Activated CD4-positive, CD25-positive, alpha-beta regulatory T cell treated with anti-CD3 and anti-CD28 coated beads, Interleukin-2, amount 50 U/mL, for 16 hours (primary cell): ENCODE measurements at regions not wholly inside any gene's neighbourhood (a gene's known extent, or its start where the extent isn't known, plus 50 kb on each side); places are given as distances from the start of the nearest gene placed in this dataset.

Experiments
- DNase-seq: peaks from one replicate; pipeline ENCODE4 v3.0.0-alpha.2; 2020; ENCODE audit warnings: low read depth, low spot score

DNA sequence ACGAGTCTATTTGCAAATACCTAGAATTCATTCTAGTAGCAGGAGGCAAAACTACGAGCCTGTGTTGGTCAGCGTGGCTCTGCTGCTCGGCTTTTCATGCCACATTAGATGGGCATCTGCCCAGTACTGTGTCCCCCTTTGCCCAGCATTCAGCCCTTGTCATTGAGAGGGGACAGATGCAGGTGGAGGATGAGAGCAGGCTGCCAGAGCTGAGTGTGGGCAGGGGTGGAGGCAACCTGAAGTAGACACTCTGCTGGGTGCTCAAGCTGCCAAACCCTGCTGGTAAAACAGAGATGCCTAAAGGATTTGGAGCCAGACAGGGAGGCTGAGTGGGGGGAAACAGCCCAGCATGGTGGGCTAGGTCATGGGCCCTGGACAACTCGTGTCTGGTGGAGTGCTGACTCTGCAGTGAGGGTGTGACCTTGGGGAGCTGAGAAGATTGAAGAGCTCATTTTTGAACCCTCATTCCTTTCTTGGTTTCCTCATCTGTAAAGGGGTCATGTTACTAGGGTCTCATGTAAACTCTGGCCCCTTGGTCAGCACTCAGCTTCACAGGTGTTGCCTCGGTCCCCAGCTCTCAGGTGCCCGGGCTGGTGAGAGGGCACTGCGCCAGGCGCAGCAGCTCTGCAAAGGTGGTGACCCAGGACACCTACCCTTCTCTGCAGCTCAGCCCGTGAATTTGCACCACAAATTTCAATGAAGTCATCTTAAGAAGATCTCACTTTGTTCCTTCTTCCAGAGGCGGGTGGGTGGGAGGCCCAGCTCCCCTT is 64.2 kb upstream of the BHLHE23 start:
- no peak for DNase-seq

- DNase-seq, result no peak
Observed at GRCh38 chr20:63070301-63070625, 63.5 kb upstream of the BHLHE23 start.

GRCh38 chr20:63068711-63069367 is 62.1 kb upstream of the BHLHE23 start:
- no peak for DNase-seq

DNA sequence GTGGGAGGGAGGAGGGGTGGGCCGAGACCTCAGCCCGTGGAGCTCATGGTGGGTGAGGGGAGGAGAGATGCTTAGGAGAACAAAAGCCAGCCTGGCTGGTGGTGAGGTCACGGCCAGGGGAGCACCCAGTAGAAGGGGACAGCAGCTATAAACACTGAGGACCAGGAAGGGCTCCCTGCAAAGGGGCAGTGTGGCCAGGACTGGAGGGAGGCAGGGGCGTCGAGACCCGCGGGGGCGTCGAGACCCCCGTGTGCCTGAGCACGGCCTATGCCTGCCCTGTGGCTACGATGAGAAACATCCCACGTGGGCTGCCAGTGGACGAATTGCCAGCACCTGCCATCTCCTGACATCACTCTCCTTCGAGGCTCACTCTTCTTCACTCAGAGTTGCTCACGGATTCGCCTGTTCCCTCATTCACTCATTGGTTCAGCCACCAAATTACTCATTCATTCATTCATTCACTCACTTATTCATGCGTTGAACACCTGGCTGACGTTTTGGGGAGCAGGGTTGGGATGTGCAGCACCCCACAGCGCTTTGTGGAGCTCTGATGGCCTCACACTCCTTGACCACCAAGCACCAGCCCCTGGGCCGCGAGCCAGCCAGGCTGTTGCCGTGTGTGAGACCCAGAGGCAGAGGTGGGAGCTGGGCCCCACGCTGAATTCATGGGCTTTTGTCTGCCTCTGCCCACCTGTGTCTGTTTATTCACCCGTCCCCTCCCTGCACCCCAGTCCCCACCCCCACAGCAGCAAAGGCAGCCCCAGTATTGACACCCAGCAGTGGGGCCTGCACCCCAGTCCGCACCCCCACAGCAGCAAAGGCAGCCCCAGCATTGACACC is 61.2 kb upstream of the BHLHE23 start:
- DNase-seq, result no peak

DNA sequence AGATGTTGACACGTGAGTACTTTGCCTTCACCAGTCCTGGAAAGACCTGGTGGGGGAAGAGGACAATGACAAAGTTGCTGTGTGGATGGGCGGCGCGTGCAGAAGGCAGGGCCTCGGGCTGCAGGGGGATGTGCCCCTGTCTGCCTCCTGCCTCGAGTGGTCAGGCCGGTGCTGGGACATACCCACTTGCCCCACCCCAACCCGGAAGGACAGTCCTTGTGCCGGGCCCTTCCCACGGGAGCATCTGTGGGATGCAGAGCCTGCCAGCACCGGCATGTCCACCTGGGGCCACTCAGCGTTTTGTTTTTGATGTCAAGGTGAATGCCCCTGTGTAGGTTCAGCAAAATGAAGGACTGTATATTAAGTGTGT is 60.5 kb upstream of the BHLHE23 start:
- no peak for DNase-seq

GRCh38 chr20:63066506-63067265 is 59.9 kb upstream of the BHLHE23 start:
- DNase-seq, result no peak

DNA sequence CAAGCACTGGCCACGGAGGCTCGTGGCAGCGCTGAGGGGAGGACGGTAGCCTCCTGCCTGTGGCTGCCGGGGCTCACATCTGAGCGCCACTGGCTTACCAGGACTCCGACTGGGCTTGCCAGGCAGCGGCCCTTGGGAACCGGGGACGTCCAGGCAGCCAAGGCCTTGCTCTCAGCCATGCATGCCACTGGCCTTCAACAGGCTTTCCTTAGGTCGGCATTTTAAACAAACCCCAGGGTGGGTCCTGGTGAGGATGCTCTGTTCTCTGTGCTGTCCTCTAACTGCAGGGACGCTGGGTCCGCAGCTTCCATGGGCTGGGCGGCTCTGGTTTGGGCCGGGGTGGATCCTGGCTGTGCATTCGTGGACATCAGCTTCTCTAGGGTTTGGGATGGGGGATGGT is 59.1 kb upstream of the BHLHE23 start:
- no peak for DNase-seq

- DNase-seq, result no peak
Observed at GRCh38 chr20:63064745-63065711, 58.3 kb upstream of the BHLHE23 start.

GRCh38 chr20:63064310-63064709 is 57.5 kb upstream of the BHLHE23 start:
- no peak for DNase-seq

DNA sequence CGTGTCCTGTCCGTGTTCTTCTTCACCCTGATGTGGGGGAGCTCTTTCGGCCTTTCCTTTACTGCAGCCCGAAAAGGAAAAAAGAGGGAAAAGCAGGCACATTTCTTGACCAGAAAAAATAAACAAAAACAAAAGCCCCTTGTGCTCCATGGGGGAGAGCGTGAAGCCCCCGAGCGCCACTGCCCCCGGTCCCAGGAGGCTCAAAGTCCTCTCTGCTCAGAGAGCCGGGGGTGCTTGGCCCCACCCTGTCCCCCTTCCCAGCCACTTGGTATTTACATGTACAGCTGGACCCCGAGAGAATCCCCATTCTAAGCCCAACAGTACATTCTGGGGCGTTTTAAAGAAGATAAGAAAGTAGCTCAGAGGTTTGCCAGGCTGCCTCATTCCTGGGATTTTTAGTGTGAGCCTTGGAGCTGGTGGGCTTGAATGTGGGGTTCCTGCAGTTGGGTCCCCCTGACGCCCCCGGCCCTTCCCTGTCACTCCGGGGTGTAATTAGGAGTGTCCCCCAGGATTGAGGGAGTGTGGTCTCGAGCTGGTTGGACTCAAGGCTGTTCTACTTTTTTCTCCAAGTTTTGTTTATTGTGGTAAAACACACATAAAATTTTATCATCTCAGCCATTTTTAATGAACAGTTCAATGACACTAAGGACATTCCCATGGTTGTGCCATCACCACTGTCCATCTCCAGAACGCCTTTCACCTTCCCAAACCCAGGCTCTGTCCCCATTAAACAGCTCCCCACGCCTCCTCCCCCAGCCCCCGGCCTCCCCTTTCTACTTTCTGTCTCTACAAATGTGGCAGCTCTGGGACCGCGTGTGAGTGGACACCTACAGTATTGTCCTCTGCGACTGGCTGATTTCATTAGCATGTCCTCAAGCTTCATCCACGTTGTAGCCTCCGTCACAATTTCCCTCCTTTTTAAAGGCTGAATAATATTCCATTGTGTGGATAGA is 55.7 kb upstream of the BHLHE23 start:
- DNase-seq, result no peak

DNA sequence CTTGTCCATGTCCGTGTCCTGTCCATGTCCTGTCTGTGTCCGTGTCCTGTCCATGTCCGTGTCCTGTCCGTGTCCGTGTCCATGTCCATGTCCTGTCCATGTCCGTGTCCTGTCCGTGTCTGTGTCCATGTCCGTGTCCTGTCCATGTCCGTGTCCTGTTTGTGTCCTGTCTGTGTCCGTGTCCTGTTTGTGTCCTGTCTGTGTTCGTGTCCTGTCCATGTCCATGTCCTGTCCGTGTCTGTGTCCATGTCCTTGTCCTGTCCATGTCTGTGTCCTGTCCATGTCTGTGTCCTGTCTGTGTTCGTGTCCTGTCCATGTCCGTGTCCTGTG is 55.0 kb upstream of the BHLHE23 start:
- DNase-seq, result no peak

- no peak for DNase-seq
Observed at GRCh38 chr20:63061051-63061770, 54.4 kb upstream of the BHLHE23 start.

DNA sequence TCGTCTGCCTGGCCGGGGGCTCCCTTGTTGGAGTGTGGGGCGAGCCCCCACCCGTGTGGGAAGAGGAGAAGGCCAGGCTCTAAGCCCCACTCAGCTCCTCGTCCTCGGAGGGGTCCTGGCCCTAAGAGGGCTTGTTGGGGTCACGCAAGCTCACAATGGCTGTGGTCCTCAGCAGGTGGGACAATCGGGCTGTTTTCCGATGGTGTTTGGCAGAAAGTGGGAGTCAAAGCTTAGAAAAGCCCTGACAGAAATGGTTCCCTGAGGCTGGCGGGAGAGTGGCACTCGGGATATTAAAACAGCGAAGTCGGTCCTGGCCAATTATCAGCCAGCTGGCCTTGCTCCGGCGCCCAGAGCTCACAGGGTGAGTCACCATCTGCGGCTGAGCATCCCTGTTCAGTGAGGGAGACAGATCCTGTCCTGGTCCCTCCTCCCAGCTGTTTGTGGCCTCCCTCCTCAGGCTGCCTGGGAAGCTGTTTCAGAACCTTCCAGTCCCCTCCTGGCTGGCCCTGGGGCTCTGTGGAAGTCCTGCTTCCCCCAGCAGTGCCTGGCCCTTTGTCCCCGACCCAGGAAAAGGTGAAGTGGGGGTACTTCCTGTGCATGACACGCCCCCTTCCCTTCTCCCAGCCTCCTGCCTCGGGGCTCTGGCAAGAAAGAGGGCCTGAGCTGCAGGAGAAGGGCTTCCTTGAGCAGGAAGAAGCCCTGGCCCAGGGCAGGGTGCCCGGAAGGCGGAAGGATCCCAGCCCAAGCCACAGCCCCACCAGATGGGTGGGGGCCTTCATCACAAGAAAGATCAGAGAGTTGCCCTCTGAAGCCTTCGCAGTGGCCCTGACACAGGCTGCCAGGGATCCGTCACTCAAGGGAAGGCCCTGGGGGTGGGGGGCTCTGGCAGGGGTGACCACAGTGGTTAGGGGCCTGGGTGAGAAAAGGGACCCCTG is 53.6 kb upstream of the BHLHE23 start:
- no peak for DNase-seq

GRCh38 chr20:63059684-63060056 is 52.9 kb upstream of the BHLHE23 start:
- no peak for DNase-seq

DNA sequence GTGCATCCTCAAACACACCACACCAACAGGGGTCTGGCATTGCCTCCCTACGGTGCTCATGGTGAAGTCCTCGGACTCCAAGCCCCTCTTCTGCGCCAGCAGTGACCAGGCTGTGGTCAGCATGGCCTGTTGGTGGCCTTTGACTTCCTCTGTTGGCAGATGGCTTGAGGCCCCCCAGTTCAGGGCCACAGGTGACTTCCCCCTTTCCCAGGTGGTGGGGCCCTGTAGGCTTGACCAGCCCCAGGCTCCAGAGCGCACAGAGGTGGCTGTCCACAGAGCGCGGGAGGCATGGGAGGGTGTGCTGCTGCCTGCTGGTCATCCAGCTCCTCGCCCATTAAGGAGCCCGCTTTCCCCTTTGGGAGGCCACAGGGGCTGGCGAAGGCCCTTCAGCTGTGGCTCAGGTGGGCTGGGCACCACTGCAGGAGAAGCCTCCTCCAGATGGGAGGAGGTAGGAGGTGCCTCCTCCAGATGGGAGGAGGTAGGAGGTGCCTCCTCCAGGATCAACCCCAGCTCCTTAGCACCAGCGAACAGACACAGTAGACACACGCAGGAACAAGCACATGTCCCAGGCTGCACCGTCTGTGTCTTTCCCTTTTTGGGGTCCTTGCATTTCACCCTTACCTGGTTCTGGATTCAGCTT is 52.1 kb upstream of the BHLHE23 start:
- DNase-seq, result no peak

DNA sequence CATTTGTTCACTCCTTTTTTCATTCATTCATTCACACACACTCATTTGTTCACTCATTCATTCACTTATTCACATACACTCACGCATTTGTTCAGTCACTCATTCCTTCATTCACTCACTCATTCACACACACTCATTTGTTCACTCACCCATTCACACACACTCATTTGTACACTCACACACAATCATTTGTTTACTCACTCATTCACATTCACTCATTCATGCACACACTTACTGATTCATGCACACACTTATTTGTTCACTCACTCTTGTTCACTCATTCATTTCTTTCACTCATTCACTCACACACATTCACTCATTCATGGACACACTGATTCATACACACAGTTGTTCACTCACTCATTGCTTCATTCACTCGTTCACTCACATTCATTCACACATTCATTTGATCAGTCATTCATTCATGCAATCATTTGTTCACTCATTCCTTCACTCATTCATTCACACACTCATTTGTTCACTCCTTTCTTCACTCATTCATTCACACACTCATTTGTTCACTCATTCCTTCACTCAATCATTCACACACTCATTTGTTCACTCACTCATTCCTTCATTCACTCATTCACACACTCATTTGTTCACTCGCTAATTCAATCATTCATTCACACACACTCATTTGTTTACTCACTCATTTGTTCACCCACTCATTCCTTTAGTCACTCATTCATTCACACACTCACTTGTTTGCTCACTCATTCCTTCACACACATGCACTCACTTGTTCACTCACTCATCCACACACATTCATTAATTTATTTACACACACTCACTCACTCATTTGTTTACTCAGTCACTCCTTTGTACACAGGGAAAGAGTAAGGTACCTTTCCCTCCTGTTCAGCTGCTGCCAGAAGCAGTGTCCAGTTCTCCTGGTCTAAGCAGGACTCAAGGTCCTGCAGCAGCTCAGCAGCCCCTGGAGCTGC is 50.7 kb upstream of the BHLHE23 start:
- DNase-seq, result no peak
